KMS-11 (cell line): ENCODE measurements at regions not wholly inside any gene's neighbourhood (a gene's known extent, or its start where the extent isn't known, plus 50 kb on each side); places are given as distances from the start of the nearest gene placed in this dataset.

ENCODE experiments used
- H2AFZ ChIP-seq: fragments of 200-600 bp; sonication (generic); 2 replicates; pipeline ENCODE4 v1.6.1; 2016; ENCODE audit warnings: antibody characterized with exemption, mixed run types, low read depth
- H3K27ac ChIP-seq: fragments of 200-600 bp; sonication (generic); 2 replicates; pipeline ENCODE4 v1.6.1; 2016; ENCODE audit warnings: mild to moderate bottlenecking, mixed run types
- H3K27me3 ChIP-seq: fragments of 200-600 bp; sonication (generic); 2 replicates; pipeline ENCODE4 v1.6.1; 2017; ENCODE audit warnings: mild to moderate bottlenecking, low read depth, mixed run types, moderate library complexity; ENCODE audit not compliant: insufficient read depth
- H3K36me3 ChIP-seq: fragments of 200-600 bp; sonication (generic); 2 replicates; pipeline ENCODE4 v1.6.1; 2017; ENCODE audit warnings: mild to moderate bottlenecking, mixed run types; ENCODE audit not compliant: insufficient read depth
- H3K4me1 ChIP-seq: fragments of 200-600 bp; sonication (generic); 2 replicates; pipeline ENCODE4 v1.6.1; 2016; ENCODE audit warnings: mild to moderate bottlenecking, low read depth, mixed run types; ENCODE audit not compliant: poor library complexity, severe bottlenecking
- H3K4me2 ChIP-seq: fragments of 200-600 bp; sonication (generic); 2 replicates; pipeline ENCODE4 v1.7.0; 2016; ENCODE audit warnings: mild to moderate bottlenecking, mixed run types
- H3K4me3 ChIP-seq: fragments of 200-600 bp; sonication (generic); IDR thresholded peaks from 2 replicates; pipeline ENCODE4 v1.6.1; 2017; ENCODE audit warnings: low read depth, low read length, mixed read lengths; ENCODE audit not compliant: insufficient read depth
- H3K79me2 ChIP-seq: fragments of 200-600 bp; sonication (generic); 2 replicates; pipeline ENCODE4 v1.6.1; 2016; ENCODE audit warnings: low read depth, mixed run types; ENCODE audit not compliant: insufficient read depth
- H3K9ac ChIP-seq: fragments of 200-600 bp; sonication (generic); 2 replicates; pipeline ENCODE4 v1.6.1; 2016; ENCODE audit warnings: mild to moderate bottlenecking, mixed run types
- H4K20me1 ChIP-seq: fragments of 200-600 bp; sonication (generic); 2 replicates; pipeline ENCODE4 v1.6.1; 2016; ENCODE audit warnings: mild to moderate bottlenecking, mixed run types; ENCODE audit not compliant: insufficient read depth
- CTCF ChIP-seq: fragments of 200-600 bp; sonication (generic); conservative IDR thresholded peaks from 2 replicates; pipeline ENCODE4 v1.6.1; 2017; ENCODE audit warnings: low read depth, mild to moderate bottlenecking, antibody characterized with exemption, low read length, moderate library complexity, mixed read lengths

GRCh38 chr12:59079002-59079401, 158.7 kb upstream of the LRIG3 start:
- Histone ChIP-seq H3K36me3 (no peaks in the 10 kb centered on the region), H3K4me2 (no peak overlapping the region), H3K9ac (no peak overlapping the region), H3K27me3 (no peaks in the 10 kb centered on the region), H3K27ac (no peak overlapping the region), H3K79me2 (no peaks in the 10 kb centered on the region), H4K20me1 (no peaks in the 10 kb centered on the region), H3K4me1 (no peaks in the 10 kb centered on the region), H3K4me3 (no peak overlapping the region), H2AFZ (no peak overlapping the region)
- no peak for TF ChIP-seq CTCF

GRCh38 chr12:59077575-59078426, 157.5 kb upstream of the LRIG3 start:
- Histone ChIP-seq H3K4me2 (no peak overlapping the region), H3K4me3 (no peak overlapping the region), H4K20me1 (no peaks in the 10 kb centered on the region), H2AFZ (no peak overlapping the region), H3K79me2 (no peaks in the 10 kb centered on the region), H3K27ac (no peak overlapping the region), H3K4me1 (no peaks in the 10 kb centered on the region), H3K36me3 (no peaks in the 10 kb centered on the region), H3K9ac (no peak overlapping the region), H3K27me3 (no peaks in the 10 kb centered on the region)
- TF ChIP-seq CTCF = no peak

GRCh38 chr12:59077153-59077552, 156.8 kb upstream of the LRIG3 start:
- no peak overlapping the region for H2AFZ ChIP-seq
- H3K4me2 ChIP-seq = no peak overlapping the region
- H3K9ac ChIP-seq = no peak overlapping the region
- TF ChIP-seq CTCF = no peak
- no peaks in the 10 kb centered on the region for H3K36me3 ChIP-seq
- H3K27me3 ChIP-seq = no peaks in the 10 kb centered on the region
- H3K27ac ChIP-seq = no peak overlapping the region
- H3K4me1 ChIP-seq = no peaks in the 10 kb centered on the region
- no peak overlapping the region for H3K4me3 ChIP-seq
- H3K79me2 ChIP-seq = no peaks in the 10 kb centered on the region
- no peaks in the 10 kb centered on the region for H4K20me1 ChIP-seq

- no peak overlapping the region for H3K4me2 ChIP-seq
- no peaks in the 10 kb centered on the region for H3K36me3 ChIP-seq
- no peak overlapping the region for H3K9ac ChIP-seq
- no peaks in the 10 kb centered on the region for H3K79me2 ChIP-seq
- H3K27ac ChIP-seq = no peak overlapping the region
- H3K4me3 ChIP-seq = no peak overlapping the region
- H2AFZ ChIP-seq = no peak overlapping the region
- no peaks in the 10 kb centered on the region for H3K4me1 ChIP-seq
- H3K27me3 ChIP-seq = no peaks in the 10 kb centered on the region
- no peak for TF ChIP-seq CTCF
- no peaks in the 10 kb centered on the region for H4K20me1 ChIP-seq
These were observed 156.3 kb upstream of the LRIG3 start for GRCh38 chr12:59076622-59077021.
